GM13977 (cell line): ENCODE measurements at regions not wholly inside any gene's neighbourhood (a gene's known extent, or its start where the extent isn't known, plus 50 kb on each side); places are given as distances from the start of the nearest gene placed in this dataset.

Experiments
- DNase-seq: peaks from one replicate; pipeline ENCODE4 v3.0.0; 2012; ENCODE audit warnings: low spot score
- in situ Hi-C: fragments of 300-500 bp; cut with MboI; formaldehyde crosslinking; loops from one replicate; pipeline ENCODE4 v1.12.0; 2022; ENCODE audit warnings: low sequenced_read_pairs, low pct_unique_long_range_greater_than_20kb, mixed read lengths, inconsistent platforms; ENCODE audit not compliant: unreplicated experiment
- TF ChIP-seq, protein P1 (sequence below): IDR thresholded peaks from 2 replicates; pipeline ENCODE4 v1.5.1; 2012; ENCODE audit warnings: mild to moderate bottlenecking, control low read depth; ENCODE audit not compliant: insufficient read depth; ENCODE audit errors: extremely low read depth, missing control alignments

DNA sequence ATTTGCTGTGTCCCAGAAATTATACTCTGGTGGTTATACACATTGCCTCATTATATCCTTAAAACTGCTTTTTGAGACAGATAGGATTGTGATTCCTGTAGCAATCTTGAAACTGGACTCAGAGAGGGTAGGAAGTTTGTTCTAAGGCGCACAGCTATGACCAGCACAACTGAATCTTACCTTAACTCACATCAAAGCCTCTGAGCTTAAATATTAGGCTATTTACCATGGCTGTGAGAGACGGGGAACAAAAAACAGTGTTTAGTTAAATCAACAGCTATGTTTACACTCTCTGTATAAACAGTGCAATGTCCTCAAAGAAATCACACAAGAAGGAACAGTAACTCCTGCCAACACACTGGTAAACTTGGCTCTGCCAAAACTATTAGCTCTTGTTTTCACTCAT is 50.9 kb upstream of the TUT7 start:
- no peak for DNase-seq
- in situ Hi-C loops, result no loop called here
- TF ChIP-seq, protein P1, sequence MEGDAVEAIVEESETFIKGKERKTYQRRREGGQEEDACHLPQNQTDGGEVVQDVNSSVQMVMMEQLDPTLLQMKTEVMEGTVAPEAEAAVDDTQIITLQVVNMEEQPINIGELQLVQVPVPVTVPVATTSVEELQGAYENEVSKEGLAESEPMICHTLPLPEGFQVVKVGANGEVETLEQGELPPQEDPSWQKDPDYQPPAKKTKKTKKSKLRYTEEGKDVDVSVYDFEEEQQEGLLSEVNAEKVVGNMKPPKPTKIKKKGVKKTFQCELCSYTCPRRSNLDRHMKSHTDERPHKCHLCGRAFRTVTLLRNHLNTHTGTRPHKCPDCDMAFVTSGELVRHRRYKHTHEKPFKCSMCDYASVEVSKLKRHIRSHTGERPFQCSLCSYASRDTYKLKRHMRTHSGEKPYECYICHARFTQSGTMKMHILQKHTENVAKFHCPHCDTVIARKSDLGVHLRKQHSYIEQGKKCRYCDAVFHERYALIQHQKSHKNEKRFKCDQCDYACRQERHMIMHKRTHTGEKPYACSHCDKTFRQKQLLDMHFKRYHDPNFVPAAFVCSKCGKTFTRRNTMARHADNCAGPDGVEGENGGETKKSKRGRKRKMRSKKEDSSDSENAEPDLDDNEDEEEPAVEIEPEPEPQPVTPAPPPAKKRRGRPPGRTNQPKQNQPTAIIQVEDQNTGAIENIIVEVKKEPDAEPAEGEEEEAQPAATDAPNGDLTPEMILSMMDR, result no peak
